K562 (cell line): ENCODE measurements at regions not wholly inside any gene's neighbourhood (a gene's known extent, or its start where the extent isn't known, plus 50 kb on each side); places are given as distances from the start of the nearest gene placed in this dataset.

Source experiments
- CBFA2T3 ChIP-seq: fragments of 450-650 bp; IDR thresholded peaks from 2 replicates; pipeline ENCODE4 v1.6.1; 2017
- DDX20 ChIP-seq: fragments of 450-650 bp; IDR thresholded peaks from 2 replicates; pipeline ENCODE4 v1.6.1; 2016; ENCODE audit warnings: missing genetic modification characterization, low read depth, mild to moderate bottlenecking, missing compliant biosample characterization, moderate library complexity
- HIVEP1 ChIP-seq: fragments of 250-450 bp; sonication (Bioruptor Pico); IDR thresholded peaks from 2 replicates; pipeline ENCODE4 v1.4.0; 2020; ENCODE audit warnings: mild to moderate bottlenecking
- MLLT1 ChIP-seq, 2 experiments: fragments of 450-650 bp; IDR thresholded peaks; 2 replicates each; pipeline ENCODE4 v1.6.1; 2016
- SRF ChIP-seq, 2 experiments: fragments of 250-450, 450-650 bp in 1 of 2; sonication (Bioruptor Pico) in 1 of 2; sonication (generic) in 1 of 2; formaldehyde crosslinking; IDR thresholded peaks; 2 replicates each; pipeline versions ENCODE4 v1.5.0 to v1.5.1; 2020 to 2022; ENCODE audit warnings: mild to moderate bottlenecking in 1 of 2, missing genetic modification reagents in 1 of 2
- TCF3 ChIP-seq: sonication (generic); formaldehyde crosslinking; IDR thresholded peaks from 2 replicates; pipeline ENCODE4 v1.4.0; 2020; ENCODE audit warnings: mild to moderate bottlenecking, missing genetic modification reagents
- TRIM24 ChIP-seq, 2 experiments: fragments of 450-650 bp; IDR thresholded peaks; 2 replicates each; pipeline ENCODE4 v1.6.1; 2016
- U2AF2 ChIP-seq: fragments of 200-400 bp; formaldehyde crosslinking; optimal IDR thresholded peaks from 2 replicates; pipeline ENCODE3; 2017; ENCODE audit warnings: low read depth, mild to moderate bottlenecking, low read length
- VEZF1 ChIP-seq: fragments of 200-800 bp; sonication (Bioruptor generic); IDR thresholded peaks from 2 replicates; pipeline ENCODE4 v1.6.1; 2017; ENCODE audit warnings: missing genetic modification characterization, missing compliant biosample characterization
- XRCC3 ChIP-seq: fragments of 450-650 bp; IDR thresholded peaks from 2 replicates; pipeline ENCODE4 v1.6.1; 2017; ENCODE audit warnings: mild to moderate bottlenecking, moderate library complexity
- ZBTB49 ChIP-seq: sonication (generic); formaldehyde crosslinking; IDR thresholded peaks from 2 replicates; pipeline ENCODE4 v1.8.0; 2022; ENCODE audit warnings: missing genetic modification reagents, mild to moderate bottlenecking, borderline replicate concordance
- ZBTB8A ChIP-seq: fragments of 450-650 bp; IDR thresholded peaks from 2 replicates; pipeline ENCODE4 v1.6.1; 2018; ENCODE audit warnings: mild to moderate bottlenecking, moderate library complexity; ENCODE audit not compliant: partially characterized antibody

GRCh38 chr4:98822144-98822543 lies 106.8 kb downstream of the EIF4E start (continued):
- no peak for TF ChIP-seq ZBTB49 (CRISPR knock-in tag)
- peak; percentile 70 for TF ChIP-seq TCF3 (CRISPR knock-in tag)
- TF ChIP-seq XRCC3: no peak
- no peak for TF ChIP-seq ZBTB8A
- TF ChIP-seq DDX20 (tag): no peak
- no peak for TF ChIP-seq TRIM24 (IDR thresholded peaks at IDR 0.05)
- TF ChIP-seq SRF (CRISPR knock-in tag; IDR thresholded peaks at IDR 0.05): no peak
- no peak for TF ChIP-seq U2AF2
- TF ChIP-seq MLLT1 (IDR thresholded peaks at IDR 0.05): peak in 1 of 2 experiments; percentile 65; a peak in 2 of 4 replicates
- no peak for TF ChIP-seq HIVEP1 (CRISPR knock-in tag)
- no peak for TF ChIP-seq VEZF1 (CRISPR knock-in tag)
- peak; percentile 60 for TF ChIP-seq CBFA2T3
